COLO668 (cell line): ENCODE measurements at regions not wholly inside any gene's neighbourhood (a gene's known extent, or its start where the extent isn't known, plus 50 kb on each side); places are given as distances from the start of the nearest gene placed in this dataset.

Source experiments
- DNase-seq: peaks from one replicate; lab custom pipeline; 2025; ENCODE audit not compliant: unreplicated experiment; lab: John Stamatoyannopoulos, UW

- no peak for DNase-seq
Measured at GRCh38 chr4:135239964-135240363, 1038.4 kb upstream of the PABPC4L start.

GRCh38 chr4:135238940-135239339 lies 1037.4 kb upstream of the PABPC4L start:
- no peak for DNase-seq

- no peak for DNase-seq
Measured at GRCh38 chr4:135236048-135236447, 1034.5 kb upstream of the PABPC4L start.

- DNase-seq: no peak
Measured at GRCh38 chr4:135227842-135228241, 1026.3 kb upstream of the PABPC4L start.

- no peak for DNase-seq
Measured at GRCh38 chr4:135225551-135225950, 1024.0 kb upstream of the PABPC4L start.

- no peak for DNase-seq
Measured at GRCh38 chr4:135210341-135210740, 1008.8 kb upstream of the PABPC4L start.

- DNase-seq: no peak
Measured at GRCh38 chr4:135207531-135207930, 1005.9 kb upstream of the PABPC4L start.

GRCh38 chr4:135204311-135204710 lies 1002.7 kb upstream of the PABPC4L start:
- no peak for DNase-seq

- no peak for DNase-seq
Measured at GRCh38 chr4:135201081-135201480, 999.5 kb upstream of the PABPC4L start.

GRCh38 chr4:135197641-135198040 lies 996.1 kb upstream of the PABPC4L start:
- no peak for DNase-seq

GRCh38 chr4:135194477-135194876 lies 992.9 kb upstream of the PABPC4L start:
- no peak for DNase-seq

- no peak for DNase-seq
Measured at GRCh38 chr4:135192751-135193535, 991.4 kb upstream of the PABPC4L start.

GRCh38 chr4:135191596-135191995 lies 990.0 kb upstream of the PABPC4L start:
- no peak for DNase-seq

- no peak for DNase-seq
Measured at GRCh38 chr4:135186002-135186401, 984.4 kb upstream of the PABPC4L start.

- DNase-seq: no peak
Measured at GRCh38 chr4:135185256-135185655, 983.7 kb upstream of the PABPC4L start.

- DNase-seq: no peak
Measured at GRCh38 chr4:135184715-135185114, 983.1 kb upstream of the PABPC4L start.

GRCh38 chr4:135177321-135177720 lies 975.7 kb upstream of the PABPC4L start:
- no peak for DNase-seq

- no peak for DNase-seq
Measured at GRCh38 chr4:135166661-135167060, 965.1 kb upstream of the PABPC4L start.

- no peak for DNase-seq
Measured at GRCh38 chr4:135164601-135165000, 963.0 kb upstream of the PABPC4L start.

GRCh38 chr4:135144498-135144897 lies 942.9 kb upstream of the PABPC4L start:
- DNase-seq: no peak

GRCh38 chr4:135124196-135124595 lies 922.6 kb upstream of the PABPC4L start:
- no peak for DNase-seq

- DNase-seq: no peak
Measured at GRCh38 chr4:135123632-135124031, 922.0 kb upstream of the PABPC4L start.

GRCh38 chr4:135122457-135122856 lies 920.9 kb upstream of the PABPC4L start:
- DNase-seq: no peak
